ENCODE measurements at regions not wholly inside any gene's neighbourhood (a gene's known extent, or its start where the extent isn't known, plus 50 kb on each side); places are given as distances from the start of the nearest gene placed in this dataset.

- Histone ChIP-seq H3K9ac (ENCODE audit: low read length) (no peak overlapping the region), H2AFZ (ENCODE audit: insufficient read depth, low read depth, low read length, poor library complexity, severe bottlenecking) (no peak overlapping the region), H3K9me3 (ENCODE audit: control extremely low read depth in 1 of 3, control insufficient read depth in 2 of 3, insufficient read depth in 1 of 3, low read length in 2 of 3) (peaks cover 0 to 3% (median 0%) of the 10 kb centered on the region in 3 donors), H3K27ac (ENCODE audit: low read length in 2 of 2) (no peak overlapping the region), H3K4me1 (ENCODE audit: control insufficient read depth in 2 of 2, insufficient read depth in 2 of 2, low read length in 2 of 2) (no peaks in the 10 kb centered on the region), H3K4me3 (ENCODE audit: control extremely low read depth in 1 of 5, extremely low read depth in 1 of 5, insufficient read depth in 1 of 5, low read depth in 2 of 5, low read length in 4 of 5) (no peak overlapping the region), H3K36me3 (replicated peaks in 1 of 2; ENCODE audit: control extremely low read depth in 1 of 2, control insufficient read depth in 1 of 2, extremely low read depth in 1 of 2, insufficient read depth in 2 of 2, low read length in 1 of 2) (no peaks in the 10 kb centered on the region), H4K20me1 (ENCODE audit: control insufficient read depth, insufficient read depth, low read length, poor library complexity, severe bottlenecking) (no peaks in the 10 kb centered on the region), H3K79me2 (ENCODE audit: control insufficient read depth, insufficient read depth, low read length) (no peaks in the 10 kb centered on the region), H3K27me3 (replicated peaks in 1 of 4; ENCODE audit: control extremely low read depth in 1 of 4, control insufficient read depth in 3 of 4, insufficient read depth in 4 of 4, low read length in 3 of 4) (no peaks in the 10 kb centered on the region), H3K4me2 (replicated peaks; ENCODE audit: low read depth, low read length, poor library complexity, severe bottlenecking) (no peak overlapping the region)
- Mint-ChIP-seq H3K27ac (no peak overlapping the region), H3K27me3 (no peaks in the 10 kb centered on the region), H3K9me3 (ENCODE audit: insufficient read depth) (no peaks in the 10 kb centered on the region), H3K4me3 (no peak overlapping the region), H3K4me1 (no peaks in the 10 kb centered on the region)
- CTCF ChIA-PET: no interaction called here
- 82% methylated on average over 4 of the region's 6 CpGs for WGBS (ENCODE audit: insufficient coverage)
- POLR2A ChIA-PET: no interaction called here
- no peak for DNase-seq
- TF ChIP-seq EZH2 (IDR thresholded peaks at IDR 0.05; ENCODE audit: borderline replicate concordance, insufficient read depth, low read depth, low read length, poor library complexity, severe bottlenecking): no peak
- TF ChIP-seq CTCF (IDR thresholded peaks at IDR 0.05): no peak
- intact Hi-C loops (cut with micrococcal nuclease): no loop called here
- no peak for ATAC-seq (ENCODE audit: low read depth)
Measured at GRCh38 chr20:23160536-23161243, 74.6 kb upstream of the CD93 start.

- Mint-ChIP-seq H3K4me1 (peaks cover 2% of the 10 kb centered on the region), H3K27ac (no peak overlapping the region), H3K4me3 (no peak overlapping the region), H3K9me3 (ENCODE audit: insufficient read depth) (no peaks in the 10 kb centered on the region), H3K27me3 (no peaks in the 10 kb centered on the region)
- Histone ChIP-seq H3K9ac (ENCODE audit: low read length) (no peak overlapping the region), H3K27ac (ENCODE audit: low read length in 2 of 2) (no peak overlapping the region), H3K27me3 (replicated peaks in 1 of 4; ENCODE audit: control extremely low read depth in 1 of 4, control insufficient read depth in 3 of 4, insufficient read depth in 4 of 4, low read length in 3 of 4) (no peaks in the 10 kb centered on the region), H3K79me2 (ENCODE audit: control insufficient read depth, insufficient read depth, low read length) (no peaks in the 10 kb centered on the region), H4K20me1 (ENCODE audit: control insufficient read depth, insufficient read depth, low read length, poor library complexity, severe bottlenecking) (no peaks in the 10 kb centered on the region), H2AFZ (ENCODE audit: insufficient read depth, low read depth, low read length, poor library complexity, severe bottlenecking) (no peak overlapping the region), H3K9me3 (ENCODE audit: control extremely low read depth in 1 of 3, control insufficient read depth in 2 of 3, insufficient read depth in 1 of 3, low read length in 2 of 3) (peaks cover 0 to 3% (median 0%) of the 10 kb centered on the region in 3 donors), H3K4me1 (ENCODE audit: control insufficient read depth in 2 of 2, insufficient read depth in 2 of 2, low read length in 2 of 2) (peaks cover 0 to 3% of the 10 kb centered on the region in 2 donors), H3K4me2 (replicated peaks; ENCODE audit: low read depth, low read length, poor library complexity, severe bottlenecking) (no peak overlapping the region), H3K36me3 (replicated peaks in 1 of 2; ENCODE audit: control extremely low read depth in 1 of 2, control insufficient read depth in 1 of 2, extremely low read depth in 1 of 2, insufficient read depth in 2 of 2, low read length in 1 of 2) (no peaks in the 10 kb centered on the region), H3K4me3 (ENCODE audit: control extremely low read depth in 1 of 5, extremely low read depth in 1 of 5, insufficient read depth in 1 of 5, low read depth in 2 of 5, low read length in 4 of 5) (no peak overlapping the region)
- no peak for TF ChIP-seq CTCF (IDR thresholded peaks at IDR 0.05)
- TF ChIP-seq EZH2 (IDR thresholded peaks at IDR 0.05; ENCODE audit: borderline replicate concordance, insufficient read depth, low read depth, low read length, poor library complexity, severe bottlenecking): no peak
- 79% methylated on average over 4 of the region's 4 CpGs for WGBS (ENCODE audit: insufficient coverage)
- DNase-seq (no peak), ATAC-seq (ENCODE audit: low read depth) (no peak)
- intact Hi-C loops (cut with micrococcal nuclease): no loop called here
- POLR2A ChIA-PET: no interaction called here
- CTCF ChIA-PET: no interaction called here
Measured at GRCh38 chr20:23159947-23160318, 73.8 kb upstream of the CD93 start.
